ENCODE measurements at regions not wholly inside any gene's neighbourhood (a gene's known extent, or its start where the extent isn't known, plus 50 kb on each side); places are given as distances from the start of the nearest gene placed in this dataset.

DNA sequence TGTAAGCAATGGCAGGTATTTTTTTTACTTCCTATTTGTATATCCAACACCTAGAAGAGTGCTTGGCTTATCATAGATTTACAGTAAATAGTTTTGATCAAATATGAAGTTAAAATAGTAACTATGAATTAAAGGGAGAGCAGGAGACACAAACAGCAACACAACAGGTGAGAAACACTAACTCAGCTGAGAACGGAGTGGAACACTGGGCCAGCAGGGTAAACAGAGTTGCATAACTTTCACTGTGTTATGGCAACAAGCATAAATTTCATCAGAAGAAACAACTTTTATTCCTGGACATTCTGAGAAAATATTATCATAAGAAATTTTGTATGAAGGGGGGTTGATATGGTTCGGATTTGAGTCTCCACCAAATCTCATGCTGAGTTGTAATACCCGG, 52.2 kb upstream of the SMIM30 start:
- Histone ChIP-seq H3K4me3 (ENCODE audit: extremely low read depth, insufficient read depth, low read length, poor library complexity, severe bottlenecking) (no peak overlapping the region), H3K4me1 (ENCODE audit: control insufficient read depth, insufficient read depth, low read length, poor library complexity, severe bottlenecking) (no peaks in the 10 kb centered on the region), H3K36me3 (ENCODE audit: control insufficient read depth, insufficient read depth, low read length) (no peaks in the 10 kb centered on the region), H3K27ac (ENCODE audit: low read depth, low read length, severe bottlenecking) (no peak overlapping the region), H3K9me3 (ENCODE audit: control insufficient read depth, low read length) (no peaks in the 10 kb centered on the region)
- 74 to 84% methylated on average over 2 to 3 of the region's 3 CpGs for WGBS, 2 experiments (ENCODE audit: insufficient coverage in 2 of 2)
